Right lobe of liver (tissue), 6 donors: ENCODE measurements at regions not wholly inside any gene's neighbourhood (a gene's known extent, or its start where the extent isn't known, plus 50 kb on each side); places are given as distances from the start of the nearest gene placed in this dataset.
A peak's percentile ranks its signal among the peaks of the same experiment; 100 is the strongest.

Experiments used
- ATAC-seq, 4 donors: fragments of 200-7000 bp; cut with Tn5 transposase; one replicate each; pipeline ENCODE4 v1.9.1; 2020; ENCODE audit warnings: mild to moderate bottlenecking in 4 of 4, moderate library complexity in 4 of 4
- DNase-seq, 3 donors: peaks; one replicate each; pipeline ENCODE4 v3.0.0-alpha.2; 2020
- H3K27ac ChIP-seq, 3 donors: fragments of 200-600 bp; one replicate each; pipeline ENCODE4 v1.8.0; 2022
- H3K27me3 ChIP-seq, 2 donors: fragments of 200-600 bp; one replicate each; pipeline ENCODE4 v1.8.0; 2022
- H3K36me3 ChIP-seq, 4 donors: fragments of 200-600 bp; sonication (generic) in 1 of 4; one replicate each; pipeline versions ENCODE4 v1.5.1 to v1.8.0; 2017 to 2022; ENCODE audit warnings: control low read depth in 1 of 4
- H3K4me1 ChIP-seq, 4 donors: fragments of 200-600 bp; sonication (generic) in 1 of 4; one replicate each; pipeline versions ENCODE4 v1.5.1 to v1.8.0; 2017 to 2022; ENCODE audit warnings: control low read depth in 1 of 4
- H3K4me3 ChIP-seq, 3 donors: fragments of 200-600 bp; one replicate each; pipeline ENCODE4 v1.8.0; 2022
- H3K9me3 ChIP-seq, 4 donors: fragments of 200-600 bp; sonication (generic) in 1 of 4; one replicate each; pipeline versions ENCODE4 v1.5.1 to v1.8.0; 2017 to 2022; ENCODE audit warnings: control low read depth in 1 of 4
- CTCF ChIP-seq, 4 donors: fragments of 200-600 bp in 3 of 4; fragments of 450-650 bp in 1 of 4; IDR thresholded peaks; one replicate each; pipeline versions ENCODE4 v1.5.1 to v1.8.0; 2016 to 2022; ENCODE audit warnings: antibody characterized with exemption in 4 of 4, mild to moderate bottlenecking in 2 of 4
- POLR2A ChIP-seq: fragments of 450-650 bp; IDR thresholded peaks from one replicate; pipeline ENCODE4 v1.6.1; 2017; ENCODE audit warnings: antibody characterized with exemption, mild to moderate bottlenecking
- WGBS: methylation state at CpG from one replicate; pipeline ENCODE4 v1.1.6; 2018; ENCODE audit warnings: low coverage, low lambda C conversion rate; ENCODE audit not compliant: insufficient coverage; ENCODE audit errors: missing lambda C conversion rate; 5-methylcytosine and 5-hydroxymethylcytosine counted together
- intact Hi-C, 2 donors: fragments of 100-400 bp; cut with DNase I; formaldehyde crosslinking; loops; one replicate each; pipeline versions ENCODE4 v1.11.2 to v1.14.1; 2022
- donor health status: DM: no; HTN: yes; CAD: no.
- donor health status: DM: no; HTN: no; CAD: no.
- donor health status: DM: no; HTN: no; CAD: no.
- donor health status: DM: no; HTN: yes; CAD: no.
- donor health status: DM: no; HTN: yes; CAD: no.

- Histone ChIP-seq H3K4me1 (no peaks in the 10 kb centered on the region), H3K27ac (no peak overlapping the region), H3K36me3 (no peaks in the 10 kb centered on the region), H3K4me3 (no peak overlapping the region), H3K9me3 (no peaks in the 10 kb centered on the region), H3K27me3 (no peaks in the 10 kb centered on the region)
- ATAC-seq: no peak
- WGBS: 40% methylated on average over 3 of the region's 5 CpGs
- no peak for DNase-seq
- intact Hi-C loops: no loop called here
- TF ChIP-seq POLR2A: no peak
- no peak for TF ChIP-seq CTCF (IDR thresholded peaks at IDR 0.05)
Measured at GRCh38 chr22:49106842-49107152, 720.9 kb downstream of the BRD1 start.

DNA sequence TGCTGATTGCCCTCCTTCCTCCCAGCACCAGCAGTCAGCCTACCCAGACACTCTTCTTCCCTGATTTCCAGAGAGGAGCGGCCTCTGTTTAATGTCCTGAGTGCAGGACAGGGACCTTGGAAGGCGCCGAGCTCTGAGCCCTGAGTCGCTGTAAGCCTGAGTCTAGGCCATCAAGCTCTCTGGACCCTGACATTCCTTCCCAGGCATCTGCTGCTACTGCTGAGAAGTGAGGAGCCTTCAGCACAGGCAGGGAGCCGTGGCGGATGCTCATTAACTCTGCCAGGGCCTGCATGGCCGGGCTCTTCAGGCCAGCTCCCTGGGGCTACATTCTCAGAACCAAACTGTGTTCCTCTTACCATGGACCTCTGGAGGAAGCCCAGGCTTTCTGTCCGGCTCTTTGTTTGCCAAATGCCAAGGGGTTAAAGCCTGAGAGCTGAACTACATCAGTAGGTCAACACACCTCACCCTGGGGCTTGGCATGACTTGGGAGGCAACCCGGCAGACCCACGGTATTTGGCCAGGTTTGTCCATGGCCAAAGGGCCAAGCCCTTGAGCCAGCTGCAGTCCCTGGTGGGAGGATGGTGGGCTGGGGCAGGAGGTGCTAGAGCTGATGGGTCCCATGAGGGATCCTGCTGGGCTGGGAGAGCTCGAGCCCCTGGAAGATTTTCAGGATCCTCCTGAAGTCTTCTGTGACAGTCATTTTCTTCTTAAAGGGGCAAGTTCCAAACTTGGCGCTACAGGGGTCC is 721.4 kb downstream of the BRD1 start:
- intact Hi-C loops: no loop called here
- H3K27ac ChIP-seq: no peak overlapping the region
- WGBS: 20% methylated on average over 1 of the region's 12 CpGs
- no peaks in the 10 kb centered on the region for H3K4me1 ChIP-seq
- no peaks in the 10 kb centered on the region for H3K9me3 ChIP-seq
- TF ChIP-seq CTCF (IDR thresholded peaks at IDR 0.05) (no peak), POLR2A (no peak)
- no peak overlapping the region for H3K4me3 ChIP-seq
- DNase-seq (peak in 1 of 3 donors; percentile 44), ATAC-seq (no peak)
- H3K36me3 ChIP-seq: no peaks in the 10 kb centered on the region
- no peaks in the 10 kb centered on the region for H3K27me3 ChIP-seq

GRCh38 chr22:49104434-49104833 is 723.2 kb downstream of the BRD1 start:
- DNase-seq (no peak), ATAC-seq (no peak)
- Histone ChIP-seq H3K27ac (no peak overlapping the region), H3K36me3 (no peaks in the 10 kb centered on the region), H3K4me3 (no peak overlapping the region), H3K9me3 (no peaks in the 10 kb centered on the region), H3K4me1 (no peaks in the 10 kb centered on the region), H3K27me3 (no peaks in the 10 kb centered on the region)
- intact Hi-C loops: no loop called here
- 52% methylated on average over 7 of the region's 7 CpGs for WGBS
- no peak for TF ChIP-seq POLR2A
- no peak for TF ChIP-seq CTCF (IDR thresholded peaks at IDR 0.05)

DNA sequence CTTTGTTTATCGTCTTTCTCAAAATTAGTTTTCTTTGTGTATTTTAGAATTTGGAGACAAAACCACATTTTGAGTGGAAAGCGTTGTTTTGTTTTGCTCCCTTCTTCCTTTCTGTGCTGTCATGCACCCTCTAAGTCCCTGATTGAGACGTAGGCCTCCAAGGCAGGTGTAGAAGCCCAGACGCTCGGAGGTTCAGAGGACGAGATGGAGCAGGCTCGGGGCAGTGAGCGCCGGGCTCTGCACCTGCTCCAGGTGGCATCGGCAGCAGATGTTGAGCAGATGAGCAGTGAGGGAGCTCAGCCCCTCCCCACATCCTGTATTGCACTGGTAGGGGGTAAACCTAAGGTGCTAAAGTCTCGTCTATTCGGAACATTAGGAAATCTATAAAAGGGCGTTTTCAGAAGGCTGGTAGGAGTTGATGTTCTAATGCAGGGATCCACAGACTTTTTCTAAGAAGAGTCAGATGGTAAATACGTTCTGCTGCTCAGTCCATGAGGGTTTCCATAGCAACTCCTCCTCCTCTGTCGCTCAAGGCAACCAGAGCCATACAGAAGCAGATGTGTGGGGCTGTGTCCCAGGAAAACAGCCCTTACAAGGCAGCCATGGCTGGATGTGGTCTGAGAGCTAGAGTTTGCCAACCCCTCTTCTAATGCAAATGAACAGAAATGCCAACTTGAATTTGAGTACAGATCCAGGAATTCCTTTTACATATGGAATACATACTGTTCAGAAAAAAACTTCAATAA is 724.2 kb downstream of the BRD1 start:
- intact Hi-C loops: no loop called here
- no peak overlapping the region for H3K4me3 ChIP-seq
- no peaks in the 10 kb centered on the region for H3K9me3 ChIP-seq
- no peak overlapping the region for H3K27ac ChIP-seq
- peak in 1 of 3 donors; percentile 38 for DNase-seq
- H3K4me1 ChIP-seq: no peaks in the 10 kb centered on the region
- TF ChIP-seq CTCF (IDR thresholded peaks at IDR 0.05): no peak
- TF ChIP-seq POLR2A: no peak
- H3K27me3 ChIP-seq: no peaks in the 10 kb centered on the region
- 56% methylated on average over 12 of the region's 15 CpGs for WGBS
- H3K36me3 ChIP-seq: no peaks in the 10 kb centered on the region
- ATAC-seq: no peak
